ENCODE measurements at regions not wholly inside any gene's neighbourhood (a gene's known extent, or its start where the extent isn't known, plus 50 kb on each side); places are given as distances from the start of the nearest gene placed in this dataset.

DNA sequence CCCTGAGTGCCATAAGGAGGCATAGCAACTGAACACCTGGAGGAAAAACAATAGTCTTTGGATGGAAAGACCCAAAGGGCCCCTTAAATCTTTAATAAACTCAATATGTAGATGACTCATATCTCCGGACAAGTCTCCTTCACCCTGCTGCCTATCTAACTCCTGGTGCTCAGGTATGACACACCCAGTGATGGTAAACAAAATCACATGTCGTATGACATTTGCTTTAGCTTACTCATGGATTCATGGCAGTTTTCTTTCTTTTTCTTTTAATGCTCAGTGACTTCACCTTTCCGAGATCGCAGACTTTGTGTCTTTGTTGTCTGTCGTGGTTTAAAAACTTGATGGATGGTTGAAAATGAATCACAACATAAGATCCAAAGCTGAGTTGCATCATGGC is 208.5 kb upstream of the PROX1 start:
- TF ChIP-seq RAD21 (IDR thresholded peaks at IDR 0.05; ENCODE audit: low read depth) (no peak), ZBTB7A (IDR thresholded peaks at IDR 0.05; ENCODE audit: low read depth) (no peak), TCF12 (IDR thresholded peaks at IDR 0.05; ENCODE audit: low read depth) (no peak), EP300 (IDR thresholded peaks at IDR 0.05; ENCODE audit: borderline replicate concordance) (no peak), EGR1 (IDR thresholded peaks at IDR 0.05) (no peak), CEBPB (IDR thresholded peaks at IDR 0.05) (no peak)
- TF ChIP-seq, protein P1, sequence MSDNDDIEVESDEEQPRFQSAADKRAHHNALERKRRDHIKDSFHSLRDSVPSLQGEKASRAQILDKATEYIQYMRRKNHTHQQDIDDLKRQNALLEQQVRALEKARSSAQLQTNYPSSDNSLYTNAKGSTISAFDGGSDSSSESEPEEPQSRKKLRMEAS (IDR thresholded peaks at IDR 0.05), result no peak
- TF ChIP-seq, protein P2, sequence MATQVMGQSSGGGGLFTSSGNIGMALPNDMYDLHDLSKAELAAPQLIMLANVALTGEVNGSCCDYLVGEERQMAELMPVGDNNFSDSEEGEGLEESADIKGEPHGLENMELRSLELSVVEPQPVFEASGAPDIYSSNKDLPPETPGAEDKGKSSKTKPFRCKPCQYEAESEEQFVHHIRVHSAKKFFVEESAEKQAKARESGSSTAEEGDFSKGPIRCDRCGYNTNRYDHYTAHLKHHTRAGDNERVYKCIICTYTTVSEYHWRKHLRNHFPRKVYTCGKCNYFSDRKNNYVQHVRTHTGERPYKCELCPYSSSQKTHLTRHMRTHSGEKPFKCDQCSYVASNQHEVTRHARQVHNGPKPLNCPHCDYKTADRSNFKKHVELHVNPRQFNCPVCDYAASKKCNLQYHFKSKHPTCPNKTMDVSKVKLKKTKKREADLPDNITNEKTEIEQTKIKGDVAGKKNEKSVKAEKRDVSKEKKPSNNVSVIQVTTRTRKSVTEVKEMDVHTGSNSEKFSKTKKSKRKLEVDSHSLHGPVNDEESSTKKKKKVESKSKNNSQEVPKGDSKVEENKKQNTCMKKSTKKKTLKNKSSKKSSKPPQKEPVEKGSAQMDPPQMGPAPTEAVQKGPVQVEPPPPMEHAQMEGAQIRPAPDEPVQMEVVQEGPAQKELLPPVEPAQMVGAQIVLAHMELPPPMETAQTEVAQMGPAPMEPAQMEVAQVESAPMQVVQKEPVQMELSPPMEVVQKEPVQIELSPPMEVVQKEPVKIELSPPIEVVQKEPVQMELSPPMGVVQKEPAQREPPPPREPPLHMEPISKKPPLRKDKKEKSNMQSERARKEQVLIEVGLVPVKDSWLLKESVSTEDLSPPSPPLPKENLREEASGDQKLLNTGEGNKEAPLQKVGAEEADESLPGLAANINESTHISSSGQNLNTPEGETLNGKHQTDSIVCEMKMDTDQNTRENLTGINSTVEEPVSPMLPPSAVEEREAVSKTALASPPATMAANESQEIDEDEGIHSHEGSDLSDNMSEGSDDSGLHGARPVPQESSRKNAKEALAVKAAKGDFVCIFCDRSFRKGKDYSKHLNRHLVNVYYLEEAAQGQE (IDR thresholded peaks at IDR 0.05; ENCODE audit: low read depth), result no peak

Measured in Ishikawa (cell line).